Natural killer cell treated with Interleukin-12 subunit alpha and Interleukin-12 subunit beta and Interleukin-15 and Interleukin-18, amount 100 ng/mL, for 72 hours (primary cell): ENCODE measurements at regions not wholly inside any gene's neighbourhood (a gene's known extent, or its start where the extent isn't known, plus 50 kb on each side); places are given as distances from the start of the nearest gene placed in this dataset.
"Not testable (repeated sequence)": the region's sequence is repeated elsewhere in the genome, so short reads cannot be mapped to it uniquely, and the experiment has no call there.

Experiments used
- ATAC-seq, 2 donors: fragments of 150-1000 bp; cut with Tn5 transposase in 1 of 2; sonication (Bioruptor Pico), chemical (Tn5 transposase) in 1 of 2; 2 replicates each; pipeline ENCODE4 v1.10.0; 2021
- DNase-seq: peaks from one replicate; pipeline ENCODE4 v3.0.0; 2022; ENCODE audit warnings: low spot score
- H3K27ac Mint-ChIP-seq, 2 donors: 1 replicate in 1 of 2; 2 replicates in 1 of 2; pipeline ENCODE4 v1.8.0; 2022; ENCODE audit warnings: mixed read lengths in 2 of 2, mild to moderate bottlenecking in 1 of 2, moderate library complexity in 1 of 2
- H3K27me3 Mint-ChIP-seq, 2 donors: 1 replicate in 1 of 2; 2 replicates in 1 of 2; pipeline ENCODE4 v1.8.0; 2022; ENCODE audit warnings: mixed read lengths in 2 of 2
- H3K36me3 Mint-ChIP-seq: one replicate; pipeline ENCODE4 v1.8.0; 2022; ENCODE audit warnings: mixed read lengths
- H3K4me1 Mint-ChIP-seq, 2 donors: 1 replicate in 1 of 2; 2 replicates in 1 of 2; pipeline ENCODE4 v1.8.0; 2022; ENCODE audit warnings: low read depth in 2 of 2, mixed read lengths in 2 of 2, mild to moderate bottlenecking in 1 of 2
- H3K4me3 Mint-ChIP-seq: one replicate; pipeline ENCODE4 v1.8.0; 2022; ENCODE audit warnings: mixed read lengths
- H3K9me3 Mint-ChIP-seq: 2 replicates; pipeline ENCODE4 v1.8.0; 2022; ENCODE audit warnings: mixed read lengths

GRCh38 chr9:107792006-107792405, 302.4 kb upstream of the KLF4 start:
- no peak for ATAC-seq
- H3K4me1 Mint-ChIP-seq = no peaks in the 10 kb centered on the region
- no peak overlapping the region for H3K27ac Mint-ChIP-seq
- H3K4me3 Mint-ChIP-seq = no peak overlapping the region
- no peaks in the 10 kb centered on the region for H3K36me3 Mint-ChIP-seq
- no peaks in the 10 kb centered on the region for H3K27me3 Mint-ChIP-seq
- no peak for DNase-seq
- H3K9me3 Mint-ChIP-seq = peaks cover 4% of the 10 kb centered on the region

- no peak for DNase-seq
- no peak for ATAC-seq
- Mint-ChIP-seq H3K36me3 (no peaks in the 10 kb centered on the region), H3K4me1 (no peaks in the 10 kb centered on the region), H3K27ac (no peak overlapping the region), H3K27me3 (no peaks in the 10 kb centered on the region), H3K9me3 (peaks cover 4% of the 10 kb centered on the region), H3K4me3 (no peak overlapping the region)
Measured at GRCh38 chr9:107789001-107789700, 299.6 kb upstream of the KLF4 start.

GRCh38 chr9:107786561-107786960, 297.0 kb upstream of the KLF4 start:
- ATAC-seq = no peak
- no peak for DNase-seq
- no peaks in the 10 kb centered on the region for H3K36me3 Mint-ChIP-seq
- no peak overlapping the region for H3K4me3 Mint-ChIP-seq
- H3K27me3 Mint-ChIP-seq = no peaks in the 10 kb centered on the region
- no peaks in the 10 kb centered on the region for H3K9me3 Mint-ChIP-seq
- no peak overlapping the region for H3K27ac Mint-ChIP-seq
- peaks cover 0 to 5% of the 10 kb centered on the region in 2 donors for H3K4me1 Mint-ChIP-seq

GRCh38 chr9:107784235-107784958, 294.8 kb upstream of the KLF4 start:
- Mint-ChIP-seq H3K4me1 (peaks cover 0 to 5% of the 10 kb centered on the region in 2 donors), H3K27me3 (no peaks in the 10 kb centered on the region), H3K4me3 (no peak overlapping the region), H3K9me3 (no peaks in the 10 kb centered on the region), H3K27ac (no peak overlapping the region), H3K36me3 (no peaks in the 10 kb centered on the region)
- no peak for ATAC-seq
- DNase-seq = no peak

GRCh38 chr9:107782789-107783188, 293.2 kb upstream of the KLF4 start:
- Mint-ChIP-seq H3K27ac (no peak overlapping the region), H3K36me3 (no peaks in the 10 kb centered on the region), H3K4me3 (no peak overlapping the region), H3K4me1 (peaks cover 0 to 5% of the 10 kb centered on the region in 2 donors), H3K27me3 (peaks cover 0 to 6% of the 10 kb centered on the region in 2 donors), H3K9me3 (no peaks in the 10 kb centered on the region)
- DNase-seq (no peak), ATAC-seq (no peak)

DNA sequence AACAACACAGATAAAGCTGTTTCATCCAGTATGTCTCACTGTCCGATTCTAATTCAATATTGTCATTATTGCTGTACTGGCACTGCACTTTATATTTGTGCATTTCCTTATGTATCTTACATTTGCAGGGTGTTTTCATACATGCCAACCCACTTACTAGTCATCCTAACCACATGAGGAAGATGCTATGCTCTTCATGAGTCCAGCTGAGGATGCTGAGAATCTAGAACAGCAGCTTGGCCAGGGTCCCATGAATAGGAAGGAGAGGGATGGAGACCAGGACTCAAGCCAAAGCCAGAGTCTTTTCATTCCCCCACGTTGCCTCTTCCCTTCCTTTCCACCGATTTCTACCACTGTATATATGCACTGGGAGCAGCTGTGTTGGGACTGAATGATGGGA, 292.8 kb upstream of the KLF4 start:
- Mint-ChIP-seq H3K9me3 (no peaks in the 10 kb centered on the region), H3K36me3 (no peaks in the 10 kb centered on the region), H3K4me3 (no peak overlapping the region), H3K27ac (no peak overlapping the region), H3K27me3 (peaks cover 0 to 6% of the 10 kb centered on the region in 2 donors), H3K4me1 (peaks cover 0 to 5% of the 10 kb centered on the region in 2 donors)
- ATAC-seq (no peak), DNase-seq (no peak)

DNA sequence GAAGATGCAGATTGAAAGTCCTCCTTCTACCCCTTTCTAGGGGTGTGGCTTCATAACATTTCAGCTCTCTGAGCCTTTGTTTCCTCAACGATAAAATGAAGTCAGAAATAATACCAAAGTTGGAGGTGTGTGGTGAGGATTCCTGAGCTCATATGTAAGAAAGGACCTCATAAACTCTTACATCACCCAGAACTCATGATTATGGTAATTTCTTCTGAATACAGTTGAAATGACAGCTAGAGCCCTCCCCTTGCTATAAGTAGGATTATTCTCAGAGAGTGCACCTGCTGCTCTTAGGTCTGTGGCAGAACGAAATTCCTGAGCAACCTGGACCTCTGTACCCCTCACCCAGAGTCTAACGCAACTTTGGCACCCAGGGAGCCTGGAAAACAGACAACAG, 291.4 kb upstream of the KLF4 start:
- no peak overlapping the region for H3K27ac Mint-ChIP-seq
- peaks cover 0 to 5% of the 10 kb centered on the region in 2 donors for H3K4me1 Mint-ChIP-seq
- ATAC-seq (no peak), DNase-seq (no peak)
- H3K9me3 Mint-ChIP-seq = no peaks in the 10 kb centered on the region
- H3K36me3 Mint-ChIP-seq = no peaks in the 10 kb centered on the region
- H3K27me3 Mint-ChIP-seq = peaks cover 0 to 6% of the 10 kb centered on the region in 2 donors
- no peak overlapping the region for H3K4me3 Mint-ChIP-seq

DNA sequence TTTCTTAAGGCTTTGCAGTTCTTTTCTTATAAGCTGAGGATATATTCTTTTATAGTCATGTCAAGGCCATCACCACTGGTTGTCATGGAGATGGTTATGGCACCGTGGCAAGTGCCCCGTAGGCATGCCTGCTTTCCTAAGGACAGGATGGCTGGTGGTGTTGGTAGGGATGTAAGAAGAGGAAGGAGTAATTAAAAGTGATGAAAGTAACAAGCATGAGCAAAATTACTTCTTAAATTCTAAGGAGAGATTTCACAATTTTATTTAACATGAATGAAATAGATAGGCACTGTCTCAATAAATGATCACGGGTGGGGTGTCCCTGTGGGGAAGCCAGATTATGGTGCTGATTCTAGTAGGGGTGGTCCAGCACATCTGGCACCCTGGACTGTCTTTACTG, 290.2 kb upstream of the KLF4 start:
- ATAC-seq (no peak), DNase-seq (no peak)
- Mint-ChIP-seq H3K4me1 (peaks cover 0 to 5% of the 10 kb centered on the region in 2 donors), H3K27me3 (peaks cover 0 to 6% of the 10 kb centered on the region in 2 donors), H3K27ac (no peak overlapping the region), H3K4me3 (no peak overlapping the region), H3K9me3 (no peaks in the 10 kb centered on the region), H3K36me3 (no peaks in the 10 kb centered on the region)

DNA sequence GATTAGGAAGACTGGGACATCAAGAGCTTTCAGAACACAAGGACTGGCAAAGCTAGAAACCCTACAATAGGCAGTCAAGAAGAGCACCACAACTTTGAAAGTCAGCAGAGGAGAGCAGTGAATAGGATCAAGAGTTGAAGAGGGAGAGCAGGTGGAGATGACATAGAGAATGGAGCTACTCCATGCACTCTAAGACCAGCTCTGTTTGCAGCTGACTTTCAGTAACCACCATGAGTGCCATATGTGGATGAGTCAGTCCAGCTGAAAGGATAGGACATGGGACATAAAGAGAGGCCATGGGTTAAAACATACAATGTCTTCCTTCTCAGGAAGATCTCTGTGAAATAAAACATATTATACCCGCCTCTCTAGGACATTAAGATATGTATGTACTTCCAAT, 289.1 kb upstream of the KLF4 start:
- no peak overlapping the region for H3K4me3 Mint-ChIP-seq
- DNase-seq (no peak), ATAC-seq (no peak)
- H3K36me3 Mint-ChIP-seq = no peaks in the 10 kb centered on the region
- H3K4me1 Mint-ChIP-seq = peaks cover 0 to 5% of the 10 kb centered on the region in 2 donors
- H3K27me3 Mint-ChIP-seq = peaks cover 0 to 6% of the 10 kb centered on the region in 2 donors
- H3K27ac Mint-ChIP-seq = no peak overlapping the region
- H3K9me3 Mint-ChIP-seq = no peaks in the 10 kb centered on the region

- H3K9me3 Mint-ChIP-seq, H3K36me3 Mint-ChIP-seq, H3K4me1 Mint-ChIP-seq, DNase-seq, H3K27me3 Mint-ChIP-seq, H3K4me3 Mint-ChIP-seq, H3K27ac Mint-ChIP-seq, ATAC-seq: not testable (repeated sequence)
Measured at GRCh38 chr9:107774099-107774498, 284.5 kb upstream of the KLF4 start.

DNA sequence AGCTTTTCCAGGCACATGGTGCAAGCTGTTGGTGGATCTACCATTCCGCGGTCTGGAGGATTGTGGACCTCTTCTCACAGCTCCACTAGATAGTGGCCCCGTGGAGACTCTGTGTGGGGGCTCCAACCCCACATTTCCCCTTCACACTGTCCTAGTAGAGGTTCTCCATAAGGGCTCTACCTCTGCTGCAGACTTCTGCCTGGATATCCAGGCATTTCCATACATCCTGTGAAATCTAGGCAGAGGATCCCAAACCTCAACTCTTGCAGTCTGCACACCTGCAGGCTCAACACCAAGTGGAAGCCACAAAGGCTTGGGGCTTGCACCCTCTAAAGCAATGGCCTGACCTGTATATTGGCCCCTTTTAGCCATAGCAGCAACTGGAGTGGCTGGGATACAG, 283.4 kb upstream of the KLF4 start:
- DNase-seq (no peak), ATAC-seq (no peak)
- no peak overlapping the region for H3K4me3 Mint-ChIP-seq
- no peaks in the 10 kb centered on the region for H3K36me3 Mint-ChIP-seq
- no peaks in the 10 kb centered on the region for H3K27me3 Mint-ChIP-seq
- H3K4me1 Mint-ChIP-seq = no peaks in the 10 kb centered on the region
- no peak overlapping the region for H3K27ac Mint-ChIP-seq
- peaks cover 4% of the 10 kb centered on the region for H3K9me3 Mint-ChIP-seq

- ATAC-seq (no peak), DNase-seq (no peak)
- H3K36me3 Mint-ChIP-seq = no peaks in the 10 kb centered on the region
- H3K4me1 Mint-ChIP-seq = no peaks in the 10 kb centered on the region
- no peak overlapping the region for H3K4me3 Mint-ChIP-seq
- no peak overlapping the region for H3K27ac Mint-ChIP-seq
- H3K27me3 Mint-ChIP-seq = no peaks in the 10 kb centered on the region
- H3K9me3 Mint-ChIP-seq = peaks cover 4% of the 10 kb centered on the region
Measured at GRCh38 chr9:107770716-107771115, 281.1 kb upstream of the KLF4 start.

DNA sequence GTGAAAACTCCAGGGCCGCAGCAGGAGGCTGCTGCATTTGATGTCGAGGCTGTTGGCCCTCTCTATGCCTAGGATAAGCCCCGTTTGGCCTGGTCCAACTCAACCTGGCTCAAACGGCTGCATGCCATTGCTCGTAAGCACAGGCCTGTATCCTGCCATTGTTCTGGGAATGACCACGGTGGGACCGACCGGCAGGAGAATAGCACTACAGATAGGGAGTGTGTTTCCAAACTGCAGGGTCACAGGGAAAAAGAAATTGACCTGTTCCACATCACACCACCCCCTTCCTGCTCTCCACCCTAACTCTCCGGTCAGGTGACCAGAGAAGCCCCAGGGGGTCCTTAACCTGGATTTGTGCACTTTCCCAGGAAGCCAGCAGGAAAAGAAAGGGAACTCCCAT, 278.7 kb upstream of the KLF4 start:
- ATAC-seq (no peak), DNase-seq (no peak)
- H3K27me3 Mint-ChIP-seq = peaks cover 0 to 3% of the 10 kb centered on the region in 2 donors
- H3K9me3 Mint-ChIP-seq = peaks cover 4% of the 10 kb centered on the region
- no peaks in the 10 kb centered on the region for H3K36me3 Mint-ChIP-seq
- H3K4me1 Mint-ChIP-seq = no peaks in the 10 kb centered on the region
- H3K27ac Mint-ChIP-seq = no peak overlapping the region
- H3K4me3 Mint-ChIP-seq = no peak overlapping the region

DNA sequence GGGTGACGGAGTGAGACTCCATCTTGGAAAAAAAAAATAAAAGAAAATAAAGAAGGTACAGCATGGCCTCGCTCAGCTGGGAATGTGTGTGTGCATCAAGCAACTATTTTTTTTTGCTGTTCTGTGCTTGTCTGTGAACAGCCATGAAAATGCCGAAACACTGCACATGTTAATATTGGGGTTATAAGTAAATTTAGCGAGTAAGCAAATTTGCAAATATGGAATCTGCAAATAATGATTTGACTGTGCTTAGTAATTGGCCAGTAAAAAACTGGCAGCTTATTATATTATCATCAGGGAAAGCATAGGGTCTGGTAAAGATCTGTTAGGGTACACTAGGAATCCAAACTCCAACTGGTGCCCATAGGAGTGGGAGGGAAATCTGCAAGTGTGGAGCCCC, 278.1 kb upstream of the KLF4 start:
- Mint-ChIP-seq H3K36me3 (no peaks in the 10 kb centered on the region), H3K4me3 (no peak overlapping the region), H3K27me3 (peaks cover 0 to 3% of the 10 kb centered on the region in 2 donors), H3K9me3 (peaks cover 4% of the 10 kb centered on the region), H3K4me1 (no peaks in the 10 kb centered on the region), H3K27ac (no peak overlapping the region)
- no peak for DNase-seq
- ATAC-seq = no peak
